ENCODE measurements at regions not wholly inside any gene's neighbourhood (a gene's known extent, or its start where the extent isn't known, plus 50 kb on each side); places are given as distances from the start of the nearest gene placed in this dataset.

GRCh38 chr11:104798789-104799188 lies 99.5 kb downstream of the CASP12 start:
- no peak overlapping the region for H3K4me3 ChIP-seq (ENCODE audit: low read depth, low read length)
- no peaks in the 10 kb centered on the region for H3K4me1 ChIP-seq (ENCODE audit: control insufficient read depth, insufficient read depth, low read length)
- ChIA-PET CTCF (no interaction called here), POLR2A (no interaction called here)
- TF ChIP-seq ELK4 (IDR thresholded peaks at IDR 0.05; ENCODE audit: borderline replicate concordance, low read depth, low read length), result no peak
- TF ChIP-seq ZNF670 (tag by site-specific recombination; IDR thresholded peaks at IDR 0.05; ENCODE audit: low read depth), result no peak
- no peak for TF ChIP-seq KLF9 (tag by site-specific recombination; IDR thresholded peaks at IDR 0.05; ENCODE audit: low read depth)
- TF ChIP-seq ZNF24 (tag by site-specific recombination; IDR thresholded peaks at IDR 0.05), result no peak
- no peak overlapping the region for H3K27ac ChIP-seq (ENCODE audit: extremely low read depth, low read depth, low read length)
- no peaks in the 10 kb centered on the region for H3K36me3 ChIP-seq (ENCODE audit: control insufficient read depth in 2 of 2, insufficient read depth in 1 of 2, low read length in 2 of 2)
- no peaks in the 10 kb centered on the region for H3K9me3 ChIP-seq (ENCODE audit: control insufficient read depth, insufficient read depth, low read depth, low read length)

GRCh38 chr11:104796301-104796700 lies 102.0 kb downstream of the CASP12 start:
- H3K4me3 ChIP-seq (ENCODE audit: low read depth, low read length), result no peak overlapping the region
- POLR2A ChIA-PET, result no interaction called here
- CTCF ChIA-PET, result no interaction called here
- H3K36me3 ChIP-seq (ENCODE audit: control insufficient read depth in 2 of 2, insufficient read depth in 1 of 2, low read length in 2 of 2), result no peaks in the 10 kb centered on the region
- H3K4me1 ChIP-seq (ENCODE audit: control insufficient read depth, insufficient read depth, low read length), result no peaks in the 10 kb centered on the region
- no peaks in the 10 kb centered on the region for H3K9me3 ChIP-seq (ENCODE audit: control insufficient read depth, insufficient read depth, low read depth, low read length)
- TF ChIP-seq ZNF221 (tag by site-specific recombination; IDR thresholded peaks at IDR 0.05; ENCODE audit: borderline replicate concordance), result no peak
- TF ChIP-seq ZNF76 (tag by site-specific recombination; IDR thresholded peaks at IDR 0.05; ENCODE audit: borderline replicate concordance, low read depth), result no peak
- no peak for TF ChIP-seq ZSCAN4 (tag by site-specific recombination; IDR thresholded peaks at IDR 0.05)
- no peak overlapping the region for H3K27ac ChIP-seq (ENCODE audit: extremely low read depth, low read depth, low read length)

DNA sequence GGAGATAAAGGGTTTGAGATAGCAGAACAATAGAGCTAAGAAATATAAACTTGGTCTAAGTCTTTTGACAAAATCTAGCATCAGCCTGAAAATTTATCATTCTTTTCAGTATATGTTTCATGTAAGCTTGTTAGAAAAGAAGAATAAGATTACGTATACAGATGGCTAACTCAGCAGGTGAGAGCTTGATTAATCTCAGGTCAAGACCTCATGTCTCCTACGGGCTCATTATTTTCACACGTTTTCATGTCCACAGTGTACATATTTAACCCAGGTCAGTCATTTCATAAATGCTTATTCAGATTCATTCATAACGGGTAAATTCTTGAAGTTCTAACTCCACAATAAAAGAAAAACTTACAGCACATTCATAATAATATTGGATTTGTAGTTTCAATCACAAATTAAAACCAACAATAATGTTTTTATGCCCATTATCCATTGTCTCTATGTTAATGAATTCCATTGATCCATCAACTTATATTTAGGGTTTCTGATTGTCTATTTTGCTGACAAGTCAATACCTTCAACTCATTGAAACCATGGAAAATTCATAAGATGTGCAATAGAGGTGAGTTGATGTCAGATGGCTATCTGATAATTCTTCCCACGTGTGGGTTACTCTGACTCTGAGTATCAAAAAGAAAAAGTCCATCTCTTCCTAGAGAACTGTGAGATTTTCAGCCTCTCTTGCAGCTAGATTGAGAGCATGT lies 102.6 kb downstream of the CASP12 start:
- Histone ChIP-seq H3K9me3 (ENCODE audit: control insufficient read depth, insufficient read depth, low read depth, low read length) (no peaks in the 10 kb centered on the region), H3K36me3 (ENCODE audit: control insufficient read depth in 2 of 2, insufficient read depth in 1 of 2, low read length in 2 of 2) (no peaks in the 10 kb centered on the region), H3K4me1 (ENCODE audit: control insufficient read depth, insufficient read depth, low read length) (no peaks in the 10 kb centered on the region), H3K4me3 (ENCODE audit: low read depth, low read length) (no peak overlapping the region), H3K27ac (ENCODE audit: extremely low read depth, low read depth, low read length) (no peak overlapping the region)
- POLR2A ChIA-PET, result no interaction called here
- TF ChIP-seq ZNF677 (tag by site-specific recombination; IDR thresholded peaks at IDR 0.05), result no peak
- no peak for TF ChIP-seq FEZF1 (tag by site-specific recombination; IDR thresholded peaks at IDR 0.05)
- TF ChIP-seq SCRT1 (tag by site-specific recombination; IDR thresholded peaks at IDR 0.05; ENCODE audit: borderline replicate concordance), result no peak
- no peak for TF ChIP-seq ZNF175 (tag by site-specific recombination; IDR thresholded peaks at IDR 0.05)
- TF ChIP-seq RBAK (tag by site-specific recombination; IDR thresholded peaks at IDR 0.05), result no peak
- TF ChIP-seq ZSCAN4 (tag by site-specific recombination; IDR thresholded peaks at IDR 0.05), result no peak
- CTCF ChIA-PET, result interaction anchor here (0.6 kb wide), 2 partner anchors 212 to 829 kb away, joined by 3 to 4 read pairs; no protein-coding TSS in a partner anchor

- Histone ChIP-seq H3K36me3 (ENCODE audit: control insufficient read depth in 2 of 2, insufficient read depth in 1 of 2, low read length in 2 of 2) (no peaks in the 10 kb centered on the region), H3K27ac (ENCODE audit: extremely low read depth, low read depth, low read length) (no peak overlapping the region), H3K9me3 (ENCODE audit: control insufficient read depth, insufficient read depth, low read depth, low read length) (no peaks in the 10 kb centered on the region), H3K4me3 (ENCODE audit: low read depth, low read length) (no peak overlapping the region), H3K4me1 (ENCODE audit: control insufficient read depth, insufficient read depth, low read length) (no peaks in the 10 kb centered on the region)
- TF ChIP-seq ZNF658 (tag by site-specific recombination; IDR thresholded peaks at IDR 0.05) (no peak), ZNF747 (tag by site-specific recombination; IDR thresholded peaks at IDR 0.05) (no peak), ZNF561 (tag by site-specific recombination; IDR thresholded peaks at IDR 0.05; ENCODE audit: borderline replicate concordance) (no peak), ZBTB8A (tag by site-specific recombination; IDR thresholded peaks at IDR 0.05) (no peak), ZBTB17 (tag by site-specific recombination; IDR thresholded peaks at IDR 0.05) (no peak), SP7 (tag by site-specific recombination; IDR thresholded peaks at IDR 0.05) (no peak), TCF7L2 (IDR thresholded peaks at IDR 0.05; ENCODE audit: borderline replicate concordance, low read depth, low read length) (no peak), ZNF211 (tag by site-specific recombination; IDR thresholded peaks at IDR 0.05; ENCODE audit: low read depth) (no peak), OSR2 (tag by site-specific recombination; IDR thresholded peaks at IDR 0.05) (no peak), ZNF155 (tag by site-specific recombination; IDR thresholded peaks at IDR 0.05) (no peak)
- CTCF ChIA-PET, result no interaction called here
- POLR2A ChIA-PET, result no interaction called here
Observed at GRCh38 chr11:104792861-104793260, 105.4 kb downstream of the CASP12 start.

All from HEK293 (cell line).